Mucosa of stomach (tissue), 1 donor: ENCODE measurements at regions not wholly inside any gene's neighbourhood (a gene's known extent, or its start where the extent isn't known, plus 50 kb on each side); places are given as distances from the start of the nearest gene placed in this dataset.
"Not testable (repeated sequence)": the region's sequence is repeated elsewhere in the genome, so short reads cannot be mapped to it uniquely, and the experiment has no call there.

Experiments
- H3K27me3 ChIP-seq: one replicate; pipeline ENCODE4 v1.7.0; 2013; ENCODE audit warnings: mild to moderate bottlenecking, low read length; ENCODE audit not compliant: control insufficient read depth, insufficient read depth
- H3K36me3 ChIP-seq: one replicate; pipeline ENCODE4 v1.7.0; 2013; ENCODE audit warnings: low read length; ENCODE audit not compliant: control insufficient read depth, insufficient read depth
- H3K4me1 ChIP-seq: one replicate; pipeline ENCODE4 v1.7.0; 2013; ENCODE audit warnings: mild to moderate bottlenecking, low read length; ENCODE audit not compliant: control insufficient read depth, insufficient read depth
- H3K4me3 ChIP-seq: one replicate; pipeline ENCODE4 v1.7.0; 2013; ENCODE audit warnings: low read length
- H3K9ac ChIP-seq: one replicate; pipeline ENCODE4 v1.7.0; 2013; ENCODE audit warnings: mild to moderate bottlenecking, low read length, moderate library complexity
- H3K9me3 ChIP-seq: one replicate; pipeline ENCODE4 v1.7.0; 2013; ENCODE audit warnings: mild to moderate bottlenecking, low read length, moderate library complexity; ENCODE audit not compliant: control insufficient read depth
- donor health status: Pancreatic carcinoma.

DNA sequence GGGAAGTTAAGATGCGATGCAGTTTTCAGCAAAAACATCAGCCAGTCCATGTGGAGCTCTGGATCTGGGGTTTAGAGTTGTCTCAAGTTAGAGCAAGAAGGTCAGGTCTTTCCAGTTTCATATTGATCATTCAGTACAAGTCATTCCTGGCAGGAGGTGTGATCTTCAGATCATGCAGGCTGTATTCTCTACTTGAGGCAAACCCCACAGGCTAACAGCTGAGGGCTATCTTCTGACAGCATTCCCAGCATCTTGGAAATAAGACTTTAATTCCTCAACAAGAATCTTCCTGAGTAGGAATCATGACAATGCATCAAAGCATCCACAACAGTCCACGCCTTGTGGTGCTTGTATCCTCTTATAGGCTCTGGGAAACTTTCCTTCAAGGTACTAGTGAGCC lies 94.9 kb upstream of the ZNF438 start:
- H3K4me1 ChIP-seq = no peaks in the 10 kb centered on the region
- H3K9ac ChIP-seq = no peak overlapping the region
- no peaks in the 10 kb centered on the region for H3K36me3 ChIP-seq
- H3K9me3 ChIP-seq = no peaks in the 10 kb centered on the region
- no peaks in the 10 kb centered on the region for H3K27me3 ChIP-seq
- H3K4me3 ChIP-seq = no peak overlapping the region

DNA sequence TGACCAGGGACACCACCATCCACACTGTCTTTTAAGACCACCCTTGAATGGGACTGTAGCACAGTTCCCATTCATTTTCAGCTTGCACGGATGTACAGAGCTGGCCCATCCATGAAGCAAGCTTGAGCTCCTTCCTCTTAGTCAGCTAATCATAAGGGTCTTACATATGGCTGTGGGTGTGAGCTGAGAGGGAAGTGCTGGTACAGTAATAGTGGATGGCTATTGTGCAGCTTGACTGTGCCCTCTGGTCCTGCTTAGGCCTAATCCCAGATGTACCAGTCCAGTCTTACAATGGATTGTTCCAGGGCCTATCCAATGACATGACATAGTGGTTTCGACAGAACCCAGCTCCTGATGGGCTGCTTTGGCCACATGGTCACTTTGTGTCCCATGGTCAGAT lies 96.9 kb upstream of the ZNF438 start:
- no peak overlapping the region for H3K4me3 ChIP-seq
- no peaks in the 10 kb centered on the region for H3K27me3 ChIP-seq
- peaks cover 6% of the 10 kb centered on the region for H3K4me1 ChIP-seq
- no peaks in the 10 kb centered on the region for H3K9me3 ChIP-seq
- no peaks in the 10 kb centered on the region for H3K36me3 ChIP-seq
- no peak overlapping the region for H3K9ac ChIP-seq

DNA sequence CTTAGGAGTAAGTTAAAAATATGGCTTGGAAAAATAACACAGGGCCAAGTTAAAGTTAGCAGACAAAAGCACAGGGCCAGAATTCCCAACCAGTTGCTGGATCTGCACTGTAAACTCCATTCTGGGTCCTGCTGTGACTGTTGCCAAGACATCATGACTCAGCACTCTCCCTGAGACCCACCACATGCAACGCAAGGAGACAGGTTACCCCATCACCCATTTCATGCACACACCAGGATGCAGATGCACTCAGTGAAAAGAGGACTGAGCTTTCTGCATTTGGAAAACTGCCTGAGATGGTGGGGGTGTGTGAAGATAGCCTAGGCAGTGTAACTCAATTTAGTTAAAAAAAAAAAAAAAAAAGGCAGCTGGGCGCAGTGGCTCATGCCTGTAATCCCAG lies 97.6 kb upstream of the ZNF438 start:
- no peaks in the 10 kb centered on the region for H3K27me3 ChIP-seq
- H3K36me3 ChIP-seq = no peaks in the 10 kb centered on the region
- H3K9me3 ChIP-seq = no peaks in the 10 kb centered on the region
- peaks cover 9% of the 10 kb centered on the region for H3K4me1 ChIP-seq
- H3K9ac ChIP-seq = no peak overlapping the region
- H3K4me3 ChIP-seq = no peak overlapping the region

DNA sequence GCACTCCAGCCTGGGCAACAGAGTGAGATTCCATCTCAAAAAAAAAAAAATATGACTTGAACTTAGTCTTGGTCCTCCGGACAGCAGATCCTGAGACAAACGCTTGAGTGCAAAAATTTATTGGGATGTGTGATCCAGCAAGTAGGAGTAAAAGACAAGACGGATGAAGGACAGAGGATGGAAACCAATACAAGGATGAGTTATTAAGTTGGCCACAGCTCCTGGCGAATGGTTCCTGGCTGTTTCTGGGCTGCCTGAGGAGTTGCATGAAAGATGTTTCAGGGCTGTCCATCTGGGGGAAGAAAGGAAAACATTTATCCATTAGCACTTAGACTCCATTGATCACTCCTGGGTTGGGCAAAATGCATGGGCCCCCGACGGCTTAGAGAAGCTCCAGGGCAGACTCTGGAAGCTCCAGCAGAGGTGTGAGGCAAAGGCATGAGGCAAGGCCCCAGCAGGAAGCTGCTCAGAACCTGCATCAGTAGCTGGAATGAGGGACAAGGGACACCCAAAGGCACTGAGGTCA lies 98.3 kb upstream of the ZNF438 start:
- H3K36me3 ChIP-seq = no peaks in the 10 kb centered on the region
- no peaks in the 10 kb centered on the region for H3K9me3 ChIP-seq
- H3K4me3 ChIP-seq = no peak overlapping the region
- no peak overlapping the region for H3K9ac ChIP-seq
- peaks cover 16% of the 10 kb centered on the region for H3K4me1 ChIP-seq
- H3K27me3 ChIP-seq = no peaks in the 10 kb centered on the region

DNA sequence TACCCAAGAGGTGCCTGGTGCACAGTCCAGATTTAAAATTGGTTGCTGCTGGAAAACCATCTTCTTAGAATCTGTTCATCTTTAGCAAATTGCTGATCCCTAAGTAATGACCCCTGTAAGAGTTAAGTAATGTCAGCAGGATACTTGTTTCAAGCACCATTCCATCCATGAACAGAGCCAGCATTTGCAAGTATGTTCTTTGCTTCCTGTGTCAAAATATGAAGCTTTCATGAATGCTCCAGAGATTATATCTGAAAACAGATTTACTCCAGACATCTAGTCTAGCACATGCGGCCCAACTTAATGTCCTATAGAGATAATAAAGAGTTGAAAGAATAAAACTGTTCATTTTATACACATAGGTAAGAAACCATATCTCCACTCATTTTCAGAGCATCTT lies 98.7 kb upstream of the ZNF438 start:
- no peak overlapping the region for H3K9ac ChIP-seq
- peaks cover 20% of the 10 kb centered on the region for H3K4me1 ChIP-seq
- H3K9me3 ChIP-seq = no peaks in the 10 kb centered on the region
- no peaks in the 10 kb centered on the region for H3K27me3 ChIP-seq
- H3K36me3 ChIP-seq = no peaks in the 10 kb centered on the region
- H3K4me3 ChIP-seq = no peak overlapping the region

DNA sequence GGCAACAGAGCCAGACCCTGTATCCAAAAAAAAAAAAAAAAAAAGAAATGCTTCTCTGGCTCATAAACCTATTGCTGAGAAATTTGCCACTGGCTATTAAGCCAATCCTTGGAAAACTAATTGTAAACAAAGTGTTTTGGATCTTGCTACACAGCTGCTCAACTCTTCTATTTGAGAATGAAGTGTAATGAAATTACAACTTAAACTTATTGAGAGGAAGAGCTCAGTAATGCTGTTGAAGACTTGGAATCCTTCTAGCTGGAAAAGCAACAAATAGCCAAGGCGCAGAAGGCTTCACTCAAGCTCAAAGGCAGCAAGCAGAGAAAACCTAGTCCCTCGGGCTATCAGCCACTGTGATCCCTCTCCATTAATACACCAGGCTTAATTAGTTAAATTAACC lies 99.6 kb upstream of the ZNF438 start:
- Histone ChIP-seq H3K9ac (no peak overlapping the region), H3K36me3 (no peaks in the 10 kb centered on the region), H3K4me3 (no peak overlapping the region), H3K27me3 (no peaks in the 10 kb centered on the region), H3K9me3 (no peaks in the 10 kb centered on the region), H3K4me1 (peaks cover 20% of the 10 kb centered on the region)

DNA sequence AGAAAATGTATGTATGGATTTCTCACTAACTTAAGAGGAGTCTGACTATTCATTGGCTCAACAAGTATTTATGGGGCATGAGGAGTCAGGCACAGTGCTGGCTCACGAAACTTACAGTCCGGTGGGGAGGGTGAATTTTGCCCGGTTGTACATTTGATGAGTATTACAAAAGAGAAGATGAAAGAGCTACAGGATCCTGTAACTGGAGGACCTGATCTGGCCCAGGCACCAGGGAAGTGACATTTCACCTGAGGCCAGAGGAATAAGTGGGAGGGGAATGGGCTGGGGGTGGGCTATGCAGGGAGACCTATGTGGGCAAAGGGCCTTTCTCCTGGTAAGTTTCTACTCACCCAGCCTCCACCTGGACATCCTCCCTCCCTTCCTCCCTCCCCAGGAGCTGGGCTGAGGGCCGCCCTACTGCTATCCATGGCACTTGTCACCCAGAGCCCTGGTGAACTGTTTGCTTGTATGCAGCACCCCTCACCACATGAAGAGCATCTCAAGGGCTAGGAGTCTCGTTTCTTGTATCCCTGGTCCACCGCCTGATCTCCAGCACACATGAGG lies 101.1 kb upstream of the ZNF438 start:
- Histone ChIP-seq H3K9ac (peak overlapping the region; percentile 37), H3K4me3 (no peak overlapping the region), H3K9me3 (no peaks in the 10 kb centered on the region), H3K27me3 (no peaks in the 10 kb centered on the region), H3K36me3 (no peaks in the 10 kb centered on the region), H3K4me1 (peaks cover 27% of the 10 kb centered on the region)

DNA sequence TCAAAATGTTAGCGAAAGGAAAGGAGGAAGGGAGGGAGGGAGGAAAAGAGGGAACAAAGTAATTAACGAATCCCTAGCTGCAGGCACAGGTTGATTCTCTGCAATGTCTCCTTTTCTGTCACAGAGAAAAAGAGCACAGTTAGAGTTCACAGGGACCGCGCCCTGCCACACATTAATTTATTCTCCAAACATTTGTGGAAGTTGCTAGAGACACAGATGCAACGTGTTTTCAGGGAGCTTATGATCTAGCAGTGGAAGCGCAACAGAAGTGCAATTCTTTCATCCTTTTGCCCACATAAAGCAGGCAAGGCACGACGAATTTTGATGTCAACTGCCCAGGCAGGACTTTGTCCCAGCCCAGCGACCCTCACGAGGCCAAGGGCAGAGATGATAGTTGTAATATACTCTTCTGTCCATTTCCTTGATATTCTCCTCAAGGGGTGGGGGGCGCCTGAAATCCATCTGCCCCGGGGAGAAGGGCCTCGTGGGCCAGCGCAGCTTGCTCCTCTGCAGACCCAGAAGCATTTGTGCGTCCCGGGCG lies 101.7 kb upstream of the ZNF438 start:
- H3K4me3 ChIP-seq = peak overlapping the region; percentile 50
- H3K36me3 ChIP-seq = no peaks in the 10 kb centered on the region
- H3K27me3 ChIP-seq = no peaks in the 10 kb centered on the region
- no peaks in the 10 kb centered on the region for H3K9me3 ChIP-seq
- H3K4me1 ChIP-seq = peaks cover 27% of the 10 kb centered on the region
- H3K9ac ChIP-seq = peak overlapping the region; percentile 37

DNA sequence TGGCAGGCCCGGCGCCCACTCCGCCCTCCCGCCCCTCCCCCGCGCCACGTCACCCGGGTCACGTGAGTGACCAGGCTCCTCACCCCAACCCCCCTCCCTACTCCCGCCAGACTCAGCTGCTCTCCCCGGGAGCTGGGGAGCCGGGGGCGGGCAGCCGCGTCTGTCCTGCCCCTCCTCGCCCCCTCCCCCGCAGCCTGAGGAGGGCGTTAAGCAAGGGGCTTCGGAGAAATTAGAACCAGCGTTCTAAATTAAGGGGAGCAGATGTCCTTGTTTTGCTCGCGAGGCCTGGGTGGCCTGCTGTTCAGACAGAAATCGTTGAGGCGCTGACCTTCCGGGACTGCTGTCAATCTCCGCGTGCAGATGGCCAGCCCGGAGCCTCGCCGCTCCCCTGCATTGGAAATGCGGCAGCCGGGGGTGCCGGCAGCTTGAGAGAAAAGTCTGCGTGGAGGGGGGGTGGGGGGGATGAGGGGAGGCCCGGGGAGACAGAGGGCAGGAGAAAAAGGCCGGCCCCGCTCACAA lies 102.2 kb upstream of the ZNF438 start:
- no peaks in the 10 kb centered on the region for H3K36me3 ChIP-seq
- H3K4me3 ChIP-seq = peak overlapping the region; percentile 50
- H3K4me1 ChIP-seq = peaks cover 27% of the 10 kb centered on the region
- peak overlapping the region; percentile 77 for H3K9ac ChIP-seq
- no peaks in the 10 kb centered on the region for H3K9me3 ChIP-seq
- no peaks in the 10 kb centered on the region for H3K27me3 ChIP-seq

DNA sequence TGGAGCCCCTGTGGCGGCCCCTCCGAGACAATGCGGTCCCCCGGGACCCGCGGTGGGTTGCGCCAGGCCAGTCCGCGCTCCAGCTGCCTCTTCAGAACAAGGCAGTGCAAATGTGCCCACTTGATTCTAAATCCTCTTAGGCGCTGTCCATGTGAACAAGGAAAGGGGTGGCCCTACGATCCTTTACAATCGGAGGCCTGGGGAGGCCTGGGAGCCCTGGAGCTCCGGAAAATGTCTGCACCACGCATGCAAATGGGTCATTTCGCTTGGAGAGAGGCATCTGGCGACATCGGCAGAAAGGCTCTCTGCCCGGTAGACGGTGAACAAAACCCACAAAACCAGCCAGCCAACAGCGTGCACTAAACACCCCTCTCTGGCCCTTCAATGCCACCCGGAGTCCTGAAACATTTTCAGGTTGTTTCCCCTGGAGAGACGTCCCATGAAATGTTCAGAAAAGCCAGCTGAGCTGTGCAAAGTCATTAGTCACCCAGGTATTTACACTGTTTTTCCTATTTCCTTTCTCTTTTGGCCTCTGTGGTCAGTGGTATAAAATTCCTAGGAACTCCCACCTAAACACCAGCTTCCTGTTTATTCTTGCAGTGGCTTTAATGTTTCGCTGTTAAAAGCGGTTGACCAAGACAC lies 102.8 kb upstream of the ZNF438 start:
- Histone ChIP-seq H3K9ac (peak overlapping the region; percentile 77), H3K4me1 (peaks cover 27% of the 10 kb centered on the region), H3K4me3 (peak overlapping the region; percentile 50), H3K36me3 (no peaks in the 10 kb centered on the region), H3K27me3 (no peaks in the 10 kb centered on the region), H3K9me3 (no peaks in the 10 kb centered on the region)

DNA sequence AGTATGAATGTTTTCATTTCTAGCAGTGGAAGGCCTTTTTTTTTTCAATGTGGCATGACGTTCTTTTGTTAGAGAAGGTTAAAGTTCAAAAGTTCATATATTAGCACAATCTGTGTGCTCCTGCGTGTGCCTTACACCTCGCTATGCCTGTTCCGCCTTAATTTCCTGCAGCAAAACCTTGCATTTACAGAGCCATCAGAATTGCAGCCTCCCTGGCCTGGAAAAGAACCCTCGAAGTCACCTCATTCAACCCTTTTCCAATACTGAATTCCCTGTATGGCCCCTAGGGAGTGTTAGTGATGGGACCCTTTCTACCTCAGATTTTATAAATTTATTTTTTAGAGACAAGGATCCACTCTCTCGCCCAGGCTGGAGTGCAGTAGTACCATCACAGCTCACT lies 103.5 kb upstream of the ZNF438 start:
- Histone ChIP-seq H3K4me3 (no peak overlapping the region), H3K36me3 (no peaks in the 10 kb centered on the region), H3K9ac (no peak overlapping the region), H3K4me1 (peaks cover 27% of the 10 kb centered on the region), H3K9me3 (no peaks in the 10 kb centered on the region), H3K27me3 (no peaks in the 10 kb centered on the region)

DNA sequence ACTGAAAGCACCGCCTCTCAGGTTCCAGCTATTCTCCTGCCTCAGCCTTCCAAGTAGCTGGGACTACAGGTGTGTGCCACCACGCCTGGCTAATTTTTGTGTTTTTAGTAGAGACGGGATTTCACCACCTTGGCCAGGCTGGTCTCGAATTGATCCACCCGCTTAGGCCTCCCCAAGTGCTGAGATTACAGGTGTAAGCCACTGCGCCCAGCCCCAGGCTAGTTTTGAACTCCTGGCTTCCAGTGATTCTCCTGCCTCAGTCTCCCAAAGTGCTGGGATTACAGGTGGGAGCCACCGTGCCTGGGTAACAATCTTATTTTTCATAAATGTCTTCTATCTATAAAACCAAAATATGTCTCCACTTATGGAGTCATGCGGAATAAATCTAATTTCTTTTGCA lies 104.1 kb upstream of the ZNF438 start:
- not testable (repeated sequence) for H3K4me3 ChIP-seq, H3K9me3 ChIP-seq, H3K36me3 ChIP-seq, H3K9ac ChIP-seq, H3K27me3 ChIP-seq
- H3K4me1 ChIP-seq = peaks cover 27% of the 10 kb centered on the region
